Inflammatory macrophage (primary cell): ENCODE measurements at regions not wholly inside any gene's neighbourhood (a gene's known extent, or its start where the extent isn't known, plus 50 kb on each side); places are given as distances from the start of the nearest gene placed in this dataset.
A peak's percentile ranks its signal among the peaks of the same experiment; 100 is the strongest.

ENCODE experiments used
- DNase-seq, 2 donors: peaks; one replicate each; pipeline ENCODE4 v3.0.0-alpha.2; 2020 to 2022

DNA sequence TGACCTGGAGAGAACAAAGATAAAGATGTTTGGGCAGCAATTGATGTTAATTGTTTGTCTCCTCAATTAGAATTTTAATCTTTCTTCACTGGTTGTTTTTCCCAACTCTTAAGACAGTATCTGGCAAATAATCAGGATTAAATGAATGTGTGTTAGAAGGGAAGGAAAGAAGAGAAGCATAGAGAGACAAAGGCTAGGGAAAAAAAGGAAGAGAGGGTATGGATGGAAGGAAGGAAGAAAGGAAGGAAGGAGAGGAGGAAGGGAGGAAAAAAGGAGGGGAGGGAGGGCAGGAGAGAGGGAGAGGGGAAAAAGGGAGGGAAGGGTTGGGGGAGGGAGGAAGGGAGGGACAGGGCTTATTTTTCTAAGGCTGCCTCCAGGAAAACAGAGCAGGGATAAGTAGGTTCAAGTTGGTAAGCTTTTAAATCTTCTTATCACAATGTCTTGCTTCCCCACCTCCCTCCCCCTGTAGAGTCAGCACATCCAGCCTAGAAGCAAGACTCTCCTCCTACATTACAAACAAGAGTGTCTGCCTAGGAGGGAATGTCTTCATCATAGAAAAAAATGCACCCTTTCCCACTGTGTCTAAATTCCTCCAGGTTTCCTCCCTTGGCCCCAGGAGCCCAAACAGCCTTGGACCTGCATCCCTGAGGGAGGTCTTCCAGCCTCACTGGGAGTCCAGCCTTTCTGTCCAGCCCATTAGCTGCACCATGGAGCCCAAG lies 447.8 kb upstream of the JARID2 start:
- no peak for DNase-seq

DNA sequence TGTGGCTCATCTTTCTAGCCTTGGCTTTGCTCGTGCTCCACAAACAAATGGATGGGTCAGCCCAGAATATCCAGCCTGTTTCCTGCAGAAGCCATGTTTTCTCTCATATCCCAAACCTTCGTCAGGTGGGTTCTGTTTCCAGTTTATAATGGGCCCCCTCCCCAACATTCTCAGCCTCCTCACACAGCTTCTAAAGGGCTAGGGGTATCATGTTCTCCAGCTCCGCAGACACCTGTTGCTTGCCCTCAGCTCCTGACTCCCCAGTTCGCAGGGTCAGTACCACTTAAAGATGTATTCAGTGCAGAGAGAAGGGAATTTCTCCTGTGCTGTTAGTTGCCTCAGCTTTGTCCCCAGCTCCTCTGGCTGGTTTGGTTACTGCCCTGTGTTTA lies 447.3 kb upstream of the JARID2 start:
- DNase-seq: no peak

DNA sequence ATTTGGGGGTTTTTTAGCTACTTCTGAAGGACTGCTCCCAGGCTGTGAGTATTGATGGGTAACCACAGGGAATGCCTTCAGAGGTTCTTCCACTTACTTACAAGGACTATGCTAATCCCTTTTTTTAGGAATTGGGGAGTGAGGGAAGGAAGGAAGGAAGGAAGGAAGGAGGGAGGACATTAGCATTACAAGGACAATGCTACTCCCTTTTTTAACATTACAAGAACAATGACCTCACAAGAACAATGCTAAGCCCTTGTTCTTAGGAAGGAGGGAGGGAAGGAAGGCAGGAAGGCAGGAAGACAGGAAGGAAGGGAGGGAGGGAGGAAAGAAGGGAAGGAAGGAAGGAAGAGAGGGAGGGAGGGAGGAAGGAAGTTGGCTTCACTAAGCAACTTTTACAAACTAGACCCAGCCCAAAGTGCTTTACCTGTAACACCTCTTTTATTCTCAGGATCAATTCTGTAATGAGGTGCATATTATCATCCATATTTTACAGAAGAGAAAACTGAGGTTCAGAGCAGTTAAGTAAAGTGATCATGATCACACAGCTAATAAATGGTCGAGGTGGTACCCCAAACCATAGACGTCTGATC lies 446.8 kb upstream of the JARID2 start:
- no peak for DNase-seq

DNA sequence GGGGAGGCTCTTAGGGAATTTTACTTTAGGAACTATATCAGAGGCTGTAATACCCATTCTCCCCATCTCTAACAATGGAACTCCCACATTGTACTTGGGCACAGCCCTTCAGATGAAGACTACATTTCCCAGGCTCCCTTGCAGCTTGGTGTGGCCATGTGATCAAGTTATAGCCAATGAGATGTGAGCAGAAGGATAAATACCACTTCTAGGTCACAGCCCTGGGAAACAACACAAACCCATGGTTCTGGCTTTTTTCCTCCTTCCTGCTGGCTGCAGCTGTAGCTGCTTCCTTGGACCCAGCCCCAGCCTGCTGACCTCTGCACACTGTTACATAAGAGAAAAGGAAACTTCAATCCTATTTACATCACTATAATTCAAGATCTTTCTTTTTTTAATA lies 445.9 kb upstream of the JARID2 start:
- DNase-seq: peak; percentile 85 to 88

DNA sequence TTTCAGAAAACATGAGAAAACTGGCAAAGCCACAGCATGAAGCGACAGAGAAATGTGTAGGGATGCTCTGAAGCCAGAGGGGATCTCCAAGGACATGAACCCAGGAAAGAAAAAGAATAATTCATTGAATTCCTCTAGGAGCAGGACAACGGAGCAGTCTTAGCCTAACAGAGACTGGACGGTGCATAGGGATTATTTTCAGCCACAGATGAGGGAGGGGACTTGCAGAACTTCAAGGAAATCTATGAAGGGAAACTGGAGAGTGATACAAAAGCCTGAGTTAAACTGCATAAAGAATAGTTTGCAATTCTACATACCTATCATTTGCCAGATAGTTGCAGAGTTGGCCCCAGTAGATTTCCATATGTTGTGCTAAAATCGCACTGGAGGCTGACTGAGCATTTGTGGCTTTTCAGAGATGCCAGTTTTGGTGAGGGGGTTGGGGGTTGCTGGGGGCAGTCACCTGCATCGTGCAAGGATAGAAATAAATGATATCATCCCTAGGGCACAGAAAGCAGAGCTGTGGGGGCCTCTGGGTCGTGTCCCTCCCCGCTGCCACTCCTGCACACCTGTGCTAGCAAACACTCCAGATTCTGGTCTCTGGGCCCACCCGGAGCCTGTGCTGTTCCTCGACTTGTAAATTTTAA lies 443.2 kb upstream of the JARID2 start:
- no peak for DNase-seq

DNA sequence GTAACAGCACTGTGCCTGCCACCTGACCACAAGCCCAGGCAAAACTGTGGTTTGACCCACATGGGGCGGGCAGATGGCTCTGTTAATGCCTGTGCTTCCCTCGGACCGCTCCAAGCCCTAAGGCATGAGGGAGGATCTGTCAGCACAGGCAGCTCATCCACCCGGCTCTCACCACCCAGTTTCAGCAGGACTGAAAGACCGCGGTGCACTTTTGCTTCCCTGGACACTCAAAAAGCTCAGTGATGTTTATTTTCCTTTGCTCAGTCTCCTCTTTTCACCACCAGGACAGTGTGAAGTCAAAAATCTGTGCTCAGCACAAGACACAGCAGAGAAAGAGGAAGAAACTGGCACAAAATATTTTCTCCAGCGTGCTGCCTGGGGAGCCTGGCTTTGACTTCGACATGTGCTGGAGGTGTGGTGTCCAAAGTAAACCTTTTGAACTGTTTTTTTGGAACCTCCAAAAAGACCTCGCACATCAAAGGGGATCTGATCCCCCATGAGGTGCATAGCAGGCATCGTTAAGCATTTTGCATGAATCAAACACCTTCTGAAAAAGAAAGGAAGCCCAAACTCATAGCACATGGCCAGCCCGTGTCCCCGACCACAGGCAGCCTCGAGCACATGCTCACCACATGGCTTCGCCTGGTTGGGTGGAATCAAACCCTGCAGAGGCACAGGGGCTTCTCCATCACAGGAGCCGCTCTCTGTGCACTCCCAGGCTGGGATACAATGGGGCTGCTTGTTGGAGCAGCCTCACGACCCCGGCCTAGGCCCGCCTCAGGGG lies 441.7 kb upstream of the JARID2 start:
- peak; percentile 60 to 62 for DNase-seq

DNA sequence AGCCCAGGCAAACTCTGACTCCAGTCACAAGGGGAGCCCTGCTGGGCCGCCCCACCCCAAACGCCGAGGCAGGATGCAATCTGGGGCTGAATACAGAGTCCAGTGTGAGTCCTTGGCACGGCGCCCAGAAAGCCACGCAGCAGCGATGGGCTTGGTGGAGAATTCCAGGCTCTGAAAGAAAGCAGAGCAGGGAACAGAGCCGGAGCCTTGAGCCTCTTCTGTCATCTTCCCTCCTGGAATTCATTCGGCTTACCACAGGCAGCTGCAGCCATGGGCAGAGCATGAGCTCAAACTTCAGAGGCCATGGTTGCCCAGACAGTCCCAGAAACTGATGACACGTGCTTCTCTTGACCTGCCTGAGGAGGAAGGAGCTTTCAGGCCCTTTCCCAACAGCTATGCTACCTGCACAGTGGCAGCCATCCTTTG lies 441.1 kb upstream of the JARID2 start:
- no peak for DNase-seq

DNA sequence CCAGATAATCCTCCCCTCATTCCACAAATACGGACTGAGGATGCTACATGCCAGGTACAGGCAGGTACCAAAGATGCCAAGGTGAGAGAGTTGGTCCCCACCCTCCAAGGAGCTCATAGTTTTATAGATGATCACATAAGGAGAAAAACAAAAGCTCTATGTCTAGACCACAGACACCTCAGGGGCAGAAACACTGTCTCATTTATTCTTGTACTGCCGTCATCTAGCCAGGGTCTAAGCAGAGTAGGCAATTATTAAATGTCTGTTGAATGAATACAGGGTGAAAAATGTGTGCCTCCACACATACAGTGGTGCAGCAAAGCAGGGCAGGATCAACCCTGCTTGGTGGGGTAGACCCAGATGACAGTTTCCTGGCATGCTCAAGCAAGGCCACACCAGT lies 439.8 kb upstream of the JARID2 start:
- no peak for DNase-seq

DNA sequence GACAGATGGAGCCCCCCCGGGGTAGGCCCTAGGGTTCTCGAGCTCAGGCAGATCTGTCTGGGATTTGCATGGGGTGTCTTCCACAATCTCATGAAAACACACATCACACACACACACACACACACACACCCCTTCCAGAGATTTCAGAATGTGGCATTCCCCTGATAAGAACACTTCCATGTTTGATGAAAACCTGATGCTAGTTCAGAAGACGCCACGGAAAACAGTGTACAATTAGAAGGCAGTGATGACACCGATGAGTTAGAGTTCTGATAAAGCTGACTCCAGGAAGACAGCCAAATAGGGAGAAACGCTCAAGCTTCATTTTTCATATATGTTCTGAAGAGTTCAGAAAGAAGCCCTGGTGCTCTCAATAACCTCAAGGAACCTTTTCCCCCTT lies 438.7 kb upstream of the JARID2 start:
- DNase-seq: no peak

DNA sequence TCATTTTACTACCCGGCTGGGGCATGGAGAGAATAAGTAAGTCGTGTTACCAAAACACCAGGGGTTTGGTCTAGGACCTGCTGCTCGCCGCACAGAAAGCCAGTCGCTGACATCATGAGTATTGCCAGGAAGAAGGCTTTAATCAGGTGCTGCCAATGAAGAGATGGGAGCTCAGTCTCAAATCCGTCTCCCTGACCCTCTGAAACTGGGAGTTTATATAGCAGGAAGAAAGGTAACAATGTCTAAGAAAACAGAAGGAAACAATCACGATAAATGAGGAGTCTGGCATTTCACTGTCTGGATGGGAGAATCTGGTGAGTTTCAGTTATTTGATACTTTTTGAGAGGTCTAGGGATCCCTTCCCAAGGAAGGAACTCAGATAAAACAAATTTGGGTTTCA lies 437.9 kb upstream of the JARID2 start:
- DNase-seq: no peak

DNA sequence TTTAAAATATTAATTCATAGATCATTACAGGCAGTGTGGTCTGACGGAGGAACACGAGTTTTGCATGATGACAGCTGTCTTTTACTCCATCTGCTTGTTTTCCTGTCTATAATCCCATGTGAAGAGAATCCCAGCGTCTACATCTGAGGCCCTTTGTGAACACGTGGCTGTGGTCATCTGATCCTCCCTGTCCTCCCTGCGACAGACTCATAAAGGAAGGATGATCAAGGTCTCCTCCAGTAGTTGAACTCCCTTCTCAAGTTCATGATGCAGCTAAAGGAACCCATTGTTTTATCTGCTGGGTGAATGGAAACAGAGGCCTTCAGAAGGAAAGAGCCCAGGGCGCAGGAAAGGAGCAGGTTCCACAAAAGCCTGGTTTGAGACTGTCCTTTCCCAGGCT lies 435.8 kb upstream of the JARID2 start:
- no peak for DNase-seq

DNA sequence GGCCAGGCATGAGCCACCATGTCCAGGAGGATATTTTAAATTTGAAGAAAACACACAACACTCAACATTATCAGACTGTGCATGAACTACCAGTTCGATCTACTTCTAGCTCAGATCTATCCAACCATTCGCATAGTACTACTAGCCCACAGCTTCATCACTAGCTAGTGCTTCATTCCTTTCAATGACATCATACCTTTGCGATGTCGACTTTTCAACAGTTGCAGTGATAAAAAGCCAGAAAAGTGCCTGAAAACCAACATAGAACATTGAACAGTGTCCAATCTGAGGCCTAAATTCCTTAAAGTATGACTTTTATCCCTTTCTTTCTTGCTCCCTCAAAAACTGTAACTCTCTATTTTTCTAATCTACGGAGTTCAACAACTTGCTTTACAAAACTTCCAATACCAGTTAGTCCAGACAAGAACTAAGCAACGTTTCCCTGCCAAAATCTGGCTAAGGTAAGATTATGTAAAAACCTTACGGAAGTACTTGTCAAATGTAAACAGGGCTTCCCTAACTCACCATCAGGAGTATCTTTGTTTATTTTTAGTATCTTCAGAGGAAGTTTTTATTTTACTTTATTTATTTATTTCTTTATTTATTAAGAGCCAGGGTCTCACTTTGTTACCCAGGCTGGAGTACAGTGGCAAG lies 434.0 kb upstream of the JARID2 start:
- no peak for DNase-seq

DNA sequence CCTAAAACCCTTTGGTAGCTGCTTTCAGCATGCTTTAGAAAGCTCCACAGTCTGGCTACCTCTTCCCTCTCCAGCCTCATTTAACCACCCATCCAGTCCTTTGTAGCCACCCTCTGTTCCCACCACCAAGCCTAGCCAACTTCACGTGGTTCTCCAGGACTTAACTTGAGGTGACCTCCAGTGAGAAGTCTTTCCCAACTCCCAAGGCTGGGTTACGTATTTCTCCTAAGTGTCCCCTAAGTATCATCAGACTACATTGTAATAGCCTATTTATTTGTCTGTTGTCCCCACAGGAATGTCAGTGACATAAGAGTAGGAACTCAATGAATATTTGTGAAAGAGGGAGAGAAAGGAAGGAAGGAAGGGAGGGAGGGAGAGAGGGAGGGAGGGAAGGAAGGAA lies 431.9 kb upstream of the JARID2 start:
- DNase-seq: no peak

DNA sequence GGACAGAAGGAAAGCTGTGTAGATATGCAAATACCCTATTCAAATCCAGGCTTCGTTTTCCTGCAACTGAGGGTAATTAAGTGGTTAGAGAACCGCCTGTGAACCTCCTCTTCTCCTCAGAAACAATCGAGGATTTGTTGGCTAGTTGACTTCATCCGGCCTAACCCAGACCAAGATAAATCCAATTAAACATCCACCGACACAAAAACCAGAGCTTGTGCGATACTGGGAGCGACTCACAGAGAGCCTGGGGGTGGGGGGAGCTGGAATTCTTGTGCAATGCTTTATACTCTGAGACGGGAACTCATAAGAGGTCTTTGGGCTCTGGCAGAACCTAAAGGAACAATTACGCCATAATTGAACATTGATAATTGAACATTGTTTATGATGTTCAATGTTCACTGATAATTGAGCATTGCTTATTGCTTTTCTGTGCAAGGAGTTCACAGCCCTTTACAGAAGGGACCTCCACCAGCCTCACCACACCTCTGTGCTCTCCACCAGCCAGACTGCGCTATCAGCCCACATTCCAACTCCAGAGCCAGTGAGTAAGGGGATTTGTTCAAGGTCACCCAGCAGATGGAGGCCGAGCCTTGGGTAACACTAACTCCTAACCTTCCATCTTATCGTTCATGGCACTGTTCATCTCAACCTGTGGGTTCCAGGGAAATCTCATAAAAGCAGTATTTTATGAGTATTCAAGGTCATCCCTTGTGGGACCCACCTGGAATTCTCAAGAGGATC lies 429.6 kb upstream of the JARID2 start:
- no peak for DNase-seq

DNA sequence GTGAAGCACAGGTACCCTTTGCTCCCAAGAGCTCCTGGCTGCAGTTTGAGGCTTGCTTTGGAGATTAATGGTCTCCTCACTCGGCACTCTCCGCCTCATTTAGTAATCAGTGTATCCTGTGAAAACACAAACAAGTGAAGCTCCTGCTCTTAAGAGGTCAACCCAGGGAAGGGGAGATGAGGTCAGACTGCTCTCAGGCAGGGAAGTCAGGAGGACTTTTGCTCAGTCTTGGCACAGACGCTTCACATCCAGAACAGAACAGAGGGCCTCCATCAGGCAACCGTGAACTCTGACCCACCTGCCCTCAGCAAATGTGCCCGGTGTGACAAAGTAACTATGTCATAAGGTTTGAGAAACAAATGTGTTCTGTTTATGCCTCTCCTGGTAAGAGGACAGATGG lies 428.8 kb upstream of the JARID2 start:
- no peak for DNase-seq

DNA sequence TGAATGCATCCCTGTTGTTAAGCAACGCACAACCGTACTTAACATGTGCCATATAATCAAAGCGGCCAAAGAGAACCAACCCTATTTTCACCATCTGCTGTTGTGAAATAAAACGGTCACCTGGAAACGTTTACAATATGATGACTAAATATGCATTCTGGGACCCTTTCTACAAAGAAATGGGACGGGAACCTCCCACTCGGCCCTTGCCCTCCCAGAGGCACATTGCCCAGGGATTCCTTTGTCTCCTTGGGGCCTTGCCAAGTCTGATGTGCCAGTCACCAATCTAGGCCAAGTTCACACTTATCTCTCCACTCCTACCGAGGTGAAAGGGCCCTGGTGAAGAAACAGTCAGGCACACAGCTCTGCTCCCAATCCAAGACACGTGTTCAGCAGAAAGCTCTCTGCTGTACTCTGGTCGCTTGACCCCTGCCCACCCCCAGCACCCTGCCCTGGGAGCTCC lies 427.4 kb upstream of the JARID2 start:
- DNase-seq: no peak

DNA sequence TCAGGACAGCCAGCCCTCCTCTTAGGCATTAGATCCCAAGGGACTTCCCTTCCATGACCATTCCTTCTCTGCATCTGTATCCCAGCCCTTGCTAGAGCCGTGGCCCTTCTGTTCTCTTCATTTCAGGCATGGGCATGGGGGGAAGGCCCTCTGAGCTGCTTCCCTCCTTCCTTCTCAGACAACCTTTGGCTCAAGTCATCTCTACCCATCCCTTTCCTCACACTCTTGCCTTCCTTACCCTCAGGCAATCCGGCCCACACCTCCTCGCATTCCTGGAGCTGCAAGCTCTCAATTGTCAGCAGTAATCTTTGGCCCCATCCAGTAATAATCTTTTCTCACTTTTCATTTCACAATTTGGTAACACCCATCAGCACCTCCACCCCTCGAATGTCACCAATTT lies 426.9 kb upstream of the JARID2 start:
- no peak for DNase-seq

DNA sequence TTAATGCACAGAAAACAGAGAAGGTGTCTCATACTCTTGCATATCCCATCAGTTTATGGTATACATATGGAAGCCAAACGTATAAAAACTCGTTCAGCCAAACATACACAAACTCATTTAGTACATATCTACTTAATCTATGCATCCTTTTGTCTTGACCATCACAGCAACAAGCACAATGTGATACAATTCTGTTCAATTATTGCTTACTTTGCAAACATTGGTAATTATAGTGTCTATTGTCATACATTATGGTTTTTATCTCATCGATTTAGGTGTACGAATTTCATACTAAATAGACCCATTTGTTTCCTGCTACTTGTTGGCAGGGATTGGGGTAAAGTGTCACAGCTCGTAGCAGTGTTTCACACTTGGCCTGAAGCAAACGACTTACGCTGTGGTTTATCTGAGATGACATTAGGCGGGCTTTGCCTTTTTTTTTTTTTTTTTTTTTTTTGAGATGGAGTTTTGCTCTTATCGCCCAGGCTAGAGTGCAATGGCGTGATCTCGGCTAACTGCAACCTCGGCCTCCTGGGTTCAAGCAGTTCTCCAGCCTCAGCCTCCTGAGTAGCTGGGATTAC lies 425.9 kb upstream of the JARID2 start:
- DNase-seq: no peak

DNA sequence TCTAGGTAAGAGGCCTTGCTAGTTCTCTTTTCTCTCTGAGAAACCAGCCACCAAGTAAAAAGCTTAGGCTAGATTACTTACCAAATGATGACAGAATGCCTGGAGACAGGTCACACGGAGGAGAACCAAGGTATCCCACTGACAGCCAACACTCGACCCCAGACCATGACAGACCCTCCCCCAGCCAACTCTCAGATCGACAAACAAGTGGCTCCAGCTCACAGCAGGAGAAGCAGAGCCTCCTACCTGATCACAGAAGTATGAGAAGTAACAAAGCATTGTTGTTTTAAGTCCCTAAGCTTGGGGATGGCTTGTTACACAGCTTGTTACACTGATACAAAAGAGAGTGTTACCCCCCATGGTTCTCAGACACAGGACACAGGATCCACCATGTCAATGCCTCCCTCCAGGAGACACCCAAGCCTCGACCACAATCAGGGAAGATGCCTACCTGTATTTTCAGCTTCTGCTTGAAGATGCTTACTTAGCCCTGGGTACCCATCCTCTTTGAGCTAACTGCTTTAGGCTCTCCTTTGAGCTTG lies 423.8 kb upstream of the JARID2 start:
- DNase-seq: no peak

DNA sequence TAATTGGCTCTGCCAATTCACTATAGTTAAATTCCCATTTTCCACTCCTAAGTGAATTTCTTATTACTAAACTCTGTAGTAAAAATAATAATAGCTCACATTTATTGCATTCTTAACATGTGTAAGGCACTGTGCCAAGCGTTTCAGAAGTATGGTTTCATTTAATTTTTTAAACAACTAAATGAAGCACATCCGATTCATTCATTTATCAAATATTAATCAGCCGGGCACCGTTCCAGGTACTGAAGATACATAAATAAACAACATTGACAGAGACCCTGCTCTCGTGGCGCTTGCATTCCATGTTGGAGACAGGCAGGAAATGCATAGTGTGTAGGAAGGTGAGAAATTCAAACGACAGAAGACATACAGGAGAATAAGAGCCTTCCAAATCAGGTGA lies 423.2 kb upstream of the JARID2 start:
- DNase-seq: no peak

DNA sequence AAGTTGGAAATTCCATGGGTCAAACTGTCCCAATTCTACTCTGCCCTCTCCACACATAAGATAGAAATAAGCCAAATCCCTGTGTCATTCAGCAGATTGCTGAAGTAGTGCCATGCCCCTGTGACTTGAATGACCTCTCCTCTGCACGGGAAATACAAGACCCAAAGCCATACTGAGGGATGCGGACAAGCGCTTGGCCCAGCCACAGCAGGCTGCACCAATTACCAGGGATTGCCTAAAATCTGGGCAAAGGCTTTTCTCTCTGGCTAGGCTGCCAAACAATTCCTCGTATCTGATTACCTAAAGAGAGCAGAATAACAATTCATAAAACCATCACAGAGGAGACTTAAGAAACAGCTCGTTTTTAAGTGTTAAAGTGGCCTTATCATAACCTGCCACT lies 421.8 kb upstream of the JARID2 start:
- DNase-seq: no peak
